ENCODE measurements at regions not wholly inside any gene's neighbourhood (a gene's known extent, or its start where the extent isn't known, plus 50 kb on each side); places are given as distances from the start of the nearest gene placed in this dataset.
"Not testable (repeated sequence)": the region's sequence is repeated elsewhere in the genome, so short reads cannot be mapped to it uniquely, and the experiment has no call there.

DNA sequence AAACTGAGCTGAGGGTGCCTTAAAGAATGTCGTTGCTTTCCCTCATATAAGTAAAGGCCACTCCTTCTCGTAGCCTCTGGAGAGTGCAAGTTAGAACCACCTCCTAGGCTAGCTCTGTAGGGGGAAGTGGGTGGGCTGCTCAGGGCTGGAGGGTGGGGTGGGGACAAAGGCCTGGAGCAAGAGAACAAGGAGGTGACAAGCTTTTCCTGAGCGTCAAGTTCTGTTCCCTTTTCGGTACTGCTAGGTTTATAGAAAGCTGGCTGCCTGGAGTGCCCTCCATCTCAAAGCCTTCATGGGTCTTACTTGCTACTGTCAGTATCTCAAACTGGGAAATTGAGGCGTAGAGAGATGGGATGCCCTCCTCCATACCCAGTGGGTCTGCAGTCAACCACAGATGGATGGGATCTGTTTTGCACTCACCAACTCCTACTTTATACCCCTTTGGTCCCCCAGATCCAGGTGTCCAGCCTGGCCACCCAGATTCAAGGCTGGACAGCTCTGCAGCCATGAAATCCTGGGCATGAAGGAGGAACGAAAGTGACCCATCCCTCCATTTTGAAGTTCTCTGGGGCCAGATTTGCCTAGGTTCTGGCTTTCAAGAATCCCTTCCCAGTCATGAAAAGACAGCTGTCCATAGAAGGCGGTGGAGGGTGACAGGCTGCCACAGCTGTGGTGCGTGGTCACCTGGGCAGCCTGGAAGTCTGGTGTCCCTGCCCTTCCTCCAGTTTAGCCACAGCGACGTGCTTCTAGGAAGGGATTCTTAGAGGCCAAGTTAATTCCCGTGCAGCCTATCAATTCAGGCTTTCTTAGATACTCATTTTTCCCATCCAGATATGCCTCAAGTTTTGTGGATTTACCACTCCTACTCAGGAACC lies 117.8 kb downstream of the CRLF3 start:
- TF ChIP-seq FOXM1 (IDR thresholded peaks at IDR 0.05; ENCODE audit: borderline replicate concordance); LEF1 (IDR thresholded peaks at IDR 0.05; ENCODE audit: borderline replicate concordance); NFRKB (IDR thresholded peaks at IDR 0.05); TARDBP (IDR thresholded peaks at IDR 0.05); SP1 (IDR thresholded peaks at IDR 0.05); L3MBTL2 (conservative IDR thresholded peaks at IDR 0.05); SUZ12 (IDR thresholded peaks at IDR 0.05); CTBP1 (IDR thresholded peaks at IDR 0.05; ENCODE audit: borderline replicate concordance): not testable (repeated sequence)
- TF ChIP-seq, protein P1, sequence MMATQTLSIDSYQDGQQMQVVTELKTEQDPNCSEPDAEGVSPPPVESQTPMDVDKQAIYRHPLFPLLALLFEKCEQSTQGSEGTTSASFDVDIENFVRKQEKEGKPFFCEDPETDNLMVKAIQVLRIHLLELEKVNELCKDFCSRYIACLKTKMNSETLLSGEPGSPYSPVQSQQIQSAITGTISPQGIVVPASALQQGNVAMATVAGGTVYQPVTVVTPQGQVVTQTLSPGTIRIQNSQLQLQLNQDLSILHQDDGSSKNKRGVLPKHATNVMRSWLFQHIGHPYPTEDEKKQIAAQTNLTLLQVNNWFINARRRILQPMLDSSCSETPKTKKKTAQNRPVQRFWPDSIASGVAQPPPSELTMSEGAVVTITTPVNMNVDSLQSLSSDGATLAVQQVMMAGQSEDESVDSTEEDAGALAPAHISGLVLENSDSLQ (IDR thresholded peaks at IDR 0.05), result not testable (repeated sequence)
